ENCODE measurements at regions not wholly inside any gene's neighbourhood (a gene's known extent, or its start where the extent isn't known, plus 50 kb on each side); places are given as distances from the start of the nearest gene placed in this dataset.

DNA sequence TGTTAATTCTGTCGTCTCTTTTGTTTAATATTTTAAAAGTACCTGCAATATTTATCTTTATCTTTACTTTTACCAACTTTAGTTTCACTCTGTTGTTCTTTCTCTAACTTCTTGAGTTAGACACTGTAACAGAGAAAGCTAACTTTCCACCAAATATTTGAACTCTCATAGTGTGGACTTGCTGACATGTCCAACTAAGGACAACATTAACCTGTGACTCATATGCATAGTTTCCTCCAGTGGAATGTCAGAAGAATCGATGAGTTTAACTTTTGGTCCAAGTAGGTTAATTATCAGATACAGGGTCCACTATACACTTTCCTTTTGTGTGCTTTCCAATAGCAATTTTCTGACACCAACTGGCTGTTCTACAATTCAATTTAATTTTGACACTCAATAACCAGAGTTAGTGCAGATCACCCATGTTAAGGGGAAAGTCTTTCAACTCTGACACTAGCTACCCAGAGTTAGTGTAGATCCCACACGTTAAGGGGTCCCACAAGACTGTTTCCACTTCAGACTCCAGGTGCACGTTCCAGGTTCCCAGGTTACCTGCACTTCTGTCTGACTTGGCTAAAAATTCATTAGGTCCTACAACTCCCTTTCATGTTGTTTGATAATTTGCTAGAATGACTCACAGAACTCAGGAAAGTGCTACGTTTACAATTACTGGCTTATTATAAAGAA lies 559.0 kb upstream of the AMOT start:
- Histone ChIP-seq H3K4me1 (no peaks in the 10 kb centered on the region), H3K27ac (no peak overlapping the region), H3K36me3 (no peaks in the 10 kb centered on the region), H3K9me3 (no peaks in the 10 kb centered on the region), H3K4me3 (no peak overlapping the region), H3K27me3 (no peaks in the 10 kb centered on the region)
- no peak for TF ChIP-seq POLR2AphosphoS5 (IDR thresholded peaks at IDR 0.05)
- TF ChIP-seq, protein P1, sequence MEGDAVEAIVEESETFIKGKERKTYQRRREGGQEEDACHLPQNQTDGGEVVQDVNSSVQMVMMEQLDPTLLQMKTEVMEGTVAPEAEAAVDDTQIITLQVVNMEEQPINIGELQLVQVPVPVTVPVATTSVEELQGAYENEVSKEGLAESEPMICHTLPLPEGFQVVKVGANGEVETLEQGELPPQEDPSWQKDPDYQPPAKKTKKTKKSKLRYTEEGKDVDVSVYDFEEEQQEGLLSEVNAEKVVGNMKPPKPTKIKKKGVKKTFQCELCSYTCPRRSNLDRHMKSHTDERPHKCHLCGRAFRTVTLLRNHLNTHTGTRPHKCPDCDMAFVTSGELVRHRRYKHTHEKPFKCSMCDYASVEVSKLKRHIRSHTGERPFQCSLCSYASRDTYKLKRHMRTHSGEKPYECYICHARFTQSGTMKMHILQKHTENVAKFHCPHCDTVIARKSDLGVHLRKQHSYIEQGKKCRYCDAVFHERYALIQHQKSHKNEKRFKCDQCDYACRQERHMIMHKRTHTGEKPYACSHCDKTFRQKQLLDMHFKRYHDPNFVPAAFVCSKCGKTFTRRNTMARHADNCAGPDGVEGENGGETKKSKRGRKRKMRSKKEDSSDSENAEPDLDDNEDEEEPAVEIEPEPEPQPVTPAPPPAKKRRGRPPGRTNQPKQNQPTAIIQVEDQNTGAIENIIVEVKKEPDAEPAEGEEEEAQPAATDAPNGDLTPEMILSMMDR (IDR thresholded peaks at IDR 0.05) = no peak
- TF ChIP-seq EP300 (IDR thresholded peaks at IDR 0.05) = no peak
- no peak for TF ChIP-seq POLR2A (IDR thresholded peaks at IDR 0.05)
- 26 to 42% methylated on average over 3 to 5 of the region's 5 CpGs for WGBS, 2 donors (ENCODE audit: low coverage in 1 of 2)
- ATAC-seq = no peak

DNA sequence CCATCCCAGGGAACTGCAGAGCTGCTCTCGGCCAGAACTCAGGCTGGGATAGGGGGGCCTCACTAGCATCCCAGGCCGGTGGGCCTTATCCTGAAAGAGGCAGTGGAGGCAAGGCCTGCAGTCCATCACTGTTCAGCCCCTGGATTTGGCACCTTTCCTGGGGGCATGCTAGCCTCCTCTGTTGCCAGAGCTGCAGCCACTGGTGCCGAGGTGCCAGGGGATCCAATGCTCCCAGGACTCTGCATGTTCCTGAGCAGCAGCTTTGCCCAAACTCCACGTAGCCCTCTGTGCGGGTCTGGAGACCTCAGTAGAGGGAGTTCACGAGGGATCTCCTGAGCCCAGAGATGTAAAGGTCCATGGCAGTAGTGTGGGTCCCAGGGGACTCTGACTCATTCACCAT lies 551.7 kb upstream of the AMOT start:
- Histone ChIP-seq H3K9me3 (no peaks in the 10 kb centered on the region), H3K27ac (no peak overlapping the region), H3K4me3 (no peak overlapping the region), H3K27me3 (no peaks in the 10 kb centered on the region), H3K36me3 (no peaks in the 10 kb centered on the region), H3K4me1 (no peaks in the 10 kb centered on the region)
- no CpG with 5 or more reads among the region's 6 CpGs for WGBS, 2 donors (ENCODE audit: low coverage in 1 of 2)
- ATAC-seq = no peak
- no peak for TF ChIP-seq EP300 (IDR thresholded peaks at IDR 0.05)
- TF ChIP-seq POLR2AphosphoS5 (IDR thresholded peaks at IDR 0.05) = no peak
- no peak for TF ChIP-seq POLR2A (IDR thresholded peaks at IDR 0.05)
- TF ChIP-seq, protein P1 (IDR thresholded peaks at IDR 0.05) = no peak

DNA sequence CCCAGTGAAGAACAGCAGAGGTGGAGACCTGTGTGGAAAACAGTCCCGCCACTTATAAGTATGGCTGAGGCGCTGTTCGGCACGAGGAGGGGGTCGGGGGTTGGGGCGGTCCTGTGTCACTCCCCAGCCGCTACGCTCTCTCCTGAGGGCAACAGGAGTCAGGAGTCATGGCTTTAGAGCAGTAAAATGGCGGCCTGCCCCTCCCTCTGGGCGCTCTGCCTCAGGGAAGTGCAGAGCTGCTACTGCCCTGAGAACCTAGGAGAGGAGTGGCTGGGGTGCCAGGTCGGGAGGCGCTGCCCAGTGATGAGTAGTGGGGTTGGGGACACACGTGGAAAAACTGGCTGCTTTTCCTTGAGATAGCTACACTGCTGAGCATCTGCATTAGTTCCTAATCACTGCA lies 551.2 kb upstream of the AMOT start:
- H3K9me3 ChIP-seq = no peaks in the 10 kb centered on the region
- TF ChIP-seq POLR2AphosphoS5 (IDR thresholded peaks at IDR 0.05) (no peak), EP300 (IDR thresholded peaks at IDR 0.05) (no peak), POLR2A (IDR thresholded peaks at IDR 0.05) (no peak)
- TF ChIP-seq, protein P1 (IDR thresholded peaks at IDR 0.05) = no peak
- no CpG with 5 or more reads among the region's 13 CpGs for WGBS, 2 donors (ENCODE audit: low coverage in 1 of 2)
- no peaks in the 10 kb centered on the region for H3K4me1 ChIP-seq
- H3K36me3 ChIP-seq = no peaks in the 10 kb centered on the region
- no peaks in the 10 kb centered on the region for H3K27me3 ChIP-seq
- H3K27ac ChIP-seq = no peak overlapping the region
- ATAC-seq = no peak
- H3K4me3 ChIP-seq = no peak overlapping the region

DNA sequence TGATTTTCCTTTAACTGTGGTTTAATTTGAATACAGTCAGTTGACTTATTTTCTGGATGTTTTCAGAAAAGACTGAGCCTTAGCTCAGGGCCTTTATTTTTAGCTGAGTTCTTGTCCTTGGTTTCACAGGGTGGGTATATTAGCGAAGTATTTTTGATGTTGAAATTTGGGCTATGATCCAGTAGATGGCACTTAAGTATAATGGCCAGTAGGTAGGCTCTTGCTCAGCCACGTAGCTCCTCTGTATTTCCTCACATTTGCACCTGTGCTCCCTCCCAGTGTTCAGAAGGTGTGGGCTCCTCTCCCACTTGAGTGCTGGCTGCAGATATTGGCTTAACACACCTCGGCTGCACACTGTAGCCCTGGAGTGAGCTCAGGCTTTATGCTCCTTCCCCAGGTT lies 549.9 kb upstream of the AMOT start:
- H3K9me3 ChIP-seq = no peaks in the 10 kb centered on the region
- H3K4me3 ChIP-seq = no peak overlapping the region
- no peak overlapping the region for H3K27ac ChIP-seq
- no peaks in the 10 kb centered on the region for H3K36me3 ChIP-seq
- ATAC-seq = no peak
- TF ChIP-seq POLR2AphosphoS5 (IDR thresholded peaks at IDR 0.05) (no peak), EP300 (IDR thresholded peaks at IDR 0.05) (no peak), POLR2A (IDR thresholded peaks at IDR 0.05) (no peak)
- TF ChIP-seq, protein P1 (IDR thresholded peaks at IDR 0.05) = no peak
- no peaks in the 10 kb centered on the region for H3K27me3 ChIP-seq
- WGBS, 2 donors (ENCODE audit: low coverage in 1 of 2) = 70% methylated on average over 1 of the region's 3 CpGs; no CpG with 5 or more reads in 1 of the 2 donors
- no peaks in the 10 kb centered on the region for H3K4me1 ChIP-seq

DNA sequence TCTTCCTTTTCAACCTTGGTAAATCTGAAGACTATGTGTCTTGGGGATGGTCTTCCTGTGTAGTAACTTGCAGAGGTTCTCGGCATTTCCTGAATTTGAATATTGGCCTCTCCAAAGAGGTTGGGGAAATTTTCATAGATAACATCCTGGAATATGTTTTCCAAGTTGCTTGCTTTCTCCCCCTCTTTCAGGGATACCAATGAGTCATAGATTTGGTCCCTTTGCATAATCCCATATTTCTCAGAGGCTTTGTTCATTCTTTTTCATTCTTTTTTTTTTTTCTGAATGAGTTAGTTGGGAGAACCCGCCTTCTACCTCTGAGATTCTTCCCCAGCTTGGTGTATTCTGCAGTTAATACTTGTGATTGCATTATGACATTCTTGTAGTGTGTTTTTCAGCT lies 549.2 kb upstream of the AMOT start:
- TF ChIP-seq POLR2A (IDR thresholded peaks at IDR 0.05) = no peak
- TF ChIP-seq EP300 (IDR thresholded peaks at IDR 0.05) = no peak
- TF ChIP-seq, protein P1 (IDR thresholded peaks at IDR 0.05) = no peak
- TF ChIP-seq POLR2AphosphoS5 (IDR thresholded peaks at IDR 0.05) = no peak
- Histone ChIP-seq H3K27ac (no peak overlapping the region), H3K36me3 (no peaks in the 10 kb centered on the region), H3K9me3 (no peaks in the 10 kb centered on the region), H3K4me3 (no peak overlapping the region), H3K4me1 (no peaks in the 10 kb centered on the region), H3K27me3 (no peaks in the 10 kb centered on the region)
- ATAC-seq = no peak
- WGBS, 2 donors (ENCODE audit: low coverage in 1 of 2) = 88 to 92% methylated on average over 1 to 2 of the region's 2 CpGs

Measured in gastroesophageal sphincter (tissue), 4 donors.